Activated B cell treated with CpG ODN at 0.5 μM for 24 hours (primary cell): ENCODE measurements at regions not wholly inside any gene's neighbourhood (a gene's known extent, or its start where the extent isn't known, plus 50 kb on each side); places are given as distances from the start of the nearest gene placed in this dataset.
"Not testable (repeated sequence)": the region's sequence is repeated elsewhere in the genome, so short reads cannot be mapped to it uniquely, and the experiment has no call there.

Experiments
- ATAC-seq: fragments of 200-7000 bp; cut with Tn5 transposase; one replicate; pipeline ENCODE4 v1.10.0; 2021; ENCODE audit warnings: low read depth, mild to moderate bottlenecking, moderate library complexity
- CTCF ChIA-PET: fragments of 350-600 bp; sonication (Branson Sonifier 250); formaldehyde crosslinking; loops from one replicate; lab custom pipeline; 2021; ENCODE audit warnings: antibody characterized with exemption; lab: Charles Lee
- POLR2A ChIA-PET: fragments of 350-600 bp; sonication (Branson Sonifier 250); formaldehyde crosslinking; loops from one replicate; lab custom pipeline; 2021; ENCODE audit warnings: antibody characterized with exemption; lab: Charles Lee
- DNase-seq: peaks from one replicate; pipeline ENCODE4 v3.0.0; 2022
- H3K27ac Mint-ChIP-seq: one replicate; pipeline ENCODE4 v1.8.0; 2020; ENCODE audit warnings: mixed read lengths
- H3K27me3 Mint-ChIP-seq: one replicate; pipeline ENCODE4 v1.8.0; 2021; ENCODE audit warnings: mixed read lengths
- H3K36me3 Mint-ChIP-seq: one replicate; pipeline ENCODE4 v1.8.0; 2021; ENCODE audit warnings: low read depth, mixed read lengths
- H3K4me1 Mint-ChIP-seq: one replicate; pipeline ENCODE4 v1.8.0; 2021; ENCODE audit warnings: mixed read lengths
- H3K4me3 Mint-ChIP-seq: one replicate; pipeline ENCODE4 v1.8.0; 2020; ENCODE audit warnings: mild to moderate bottlenecking, mixed read lengths
- H3K9me3 Mint-ChIP-seq: one replicate; pipeline ENCODE4 v1.8.0; 2020; ENCODE audit warnings: mixed read lengths
- intact Hi-C: fragments of 100-400 bp; cut with micrococcal nuclease; formaldehyde crosslinking; loops from one replicate; pipeline ENCODE4 v1.15.1; 2024
- TF ChIP-seq, protein P1 (sequence below): fragments of 200-600 bp; IDR thresholded peaks from one replicate; pipeline ENCODE4 v1.8.0; 2022; ENCODE audit warnings: antibody characterized with exemption, mild to moderate bottlenecking

DNA sequence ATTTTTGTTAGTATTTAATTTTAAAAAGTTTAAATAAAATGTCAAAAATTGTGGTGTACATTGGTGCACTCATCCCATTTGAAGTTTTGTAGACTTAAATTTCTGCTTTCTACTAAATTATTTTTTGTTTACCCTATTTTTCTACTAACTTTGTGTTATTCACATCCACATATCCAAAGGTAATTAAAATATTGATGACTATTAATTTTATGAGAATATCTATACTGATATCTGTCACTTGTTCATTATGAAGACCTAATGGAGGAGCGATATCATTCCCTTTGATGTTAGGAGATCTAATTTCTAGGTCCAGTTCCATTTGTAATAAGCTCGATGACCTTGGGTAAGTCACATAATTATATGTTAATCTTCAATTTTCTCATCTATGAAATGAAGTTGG lies 325.7 kb upstream of the STXBP6 start:
- ATAC-seq (no peak), DNase-seq (no peak)
- Mint-ChIP-seq H3K36me3 (no peaks in the 10 kb centered on the region), H3K27me3 (no peaks in the 10 kb centered on the region), H3K4me3 (no peak overlapping the region), H3K4me1 (no peaks in the 10 kb centered on the region), H3K27ac (no peak overlapping the region), H3K9me3 (peaks cover 6% of the 10 kb centered on the region)
- TF ChIP-seq, protein P1, sequence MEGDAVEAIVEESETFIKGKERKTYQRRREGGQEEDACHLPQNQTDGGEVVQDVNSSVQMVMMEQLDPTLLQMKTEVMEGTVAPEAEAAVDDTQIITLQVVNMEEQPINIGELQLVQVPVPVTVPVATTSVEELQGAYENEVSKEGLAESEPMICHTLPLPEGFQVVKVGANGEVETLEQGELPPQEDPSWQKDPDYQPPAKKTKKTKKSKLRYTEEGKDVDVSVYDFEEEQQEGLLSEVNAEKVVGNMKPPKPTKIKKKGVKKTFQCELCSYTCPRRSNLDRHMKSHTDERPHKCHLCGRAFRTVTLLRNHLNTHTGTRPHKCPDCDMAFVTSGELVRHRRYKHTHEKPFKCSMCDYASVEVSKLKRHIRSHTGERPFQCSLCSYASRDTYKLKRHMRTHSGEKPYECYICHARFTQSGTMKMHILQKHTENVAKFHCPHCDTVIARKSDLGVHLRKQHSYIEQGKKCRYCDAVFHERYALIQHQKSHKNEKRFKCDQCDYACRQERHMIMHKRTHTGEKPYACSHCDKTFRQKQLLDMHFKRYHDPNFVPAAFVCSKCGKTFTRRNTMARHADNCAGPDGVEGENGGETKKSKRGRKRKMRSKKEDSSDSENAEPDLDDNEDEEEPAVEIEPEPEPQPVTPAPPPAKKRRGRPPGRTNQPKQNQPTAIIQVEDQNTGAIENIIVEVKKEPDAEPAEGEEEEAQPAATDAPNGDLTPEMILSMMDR: no peak
- intact Hi-C loops: no loop called here
- CTCF ChIA-PET: no interaction called here
- POLR2A ChIA-PET: no interaction called here

DNA sequence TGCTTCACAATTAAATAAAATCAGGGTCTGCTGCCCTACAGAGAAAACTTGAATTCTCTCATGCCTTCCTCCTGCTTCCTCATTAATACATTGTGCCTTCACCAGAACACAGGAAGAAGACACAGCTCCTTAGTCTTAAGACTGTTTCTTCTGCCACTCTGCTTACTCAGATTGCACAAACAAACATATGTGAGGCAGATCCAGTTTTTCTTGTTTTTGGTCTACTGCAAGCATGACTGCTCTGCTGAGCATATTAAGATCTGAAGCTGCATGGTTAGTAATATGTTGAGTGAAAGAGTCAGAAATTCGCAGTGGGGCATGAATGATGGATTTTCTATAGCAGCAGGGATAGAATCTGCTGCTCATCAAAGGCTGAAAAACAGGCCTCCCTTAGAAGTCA lies 321.1 kb upstream of the STXBP6 start:
- no peak for ATAC-seq

DNA sequence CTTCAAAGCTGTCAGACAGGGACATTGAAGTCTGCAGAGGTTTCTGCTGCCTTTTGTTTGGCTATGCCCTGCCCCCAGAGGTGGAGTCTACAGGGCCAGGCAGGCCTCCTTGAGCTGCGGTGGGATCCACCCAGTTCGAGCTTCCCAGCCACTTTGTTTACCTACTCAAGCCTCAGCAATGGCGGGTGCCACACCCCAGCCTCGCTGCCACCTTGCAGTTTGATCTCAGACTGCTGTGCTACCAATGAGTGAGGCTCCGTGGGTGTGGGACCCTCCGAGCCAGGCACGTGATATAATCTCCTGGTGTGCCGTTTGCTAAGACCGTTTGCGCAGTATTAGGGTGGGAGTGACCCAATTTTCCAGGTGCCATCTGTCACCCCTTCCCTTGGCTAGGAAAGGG lies 320.1 kb upstream of the STXBP6 start:
- CTCF ChIA-PET, POLR2A ChIA-PET, H3K4me1 Mint-ChIP-seq, intact Hi-C loops, H3K36me3 Mint-ChIP-seq, H3K4me3 Mint-ChIP-seq, H3K27me3 Mint-ChIP-seq, H3K27ac Mint-ChIP-seq, DNase-seq, H3K9me3 Mint-ChIP-seq, ATAC-seq: not testable (repeated sequence)

More for the DNA sequence above, 321.1 kb upstream of the STXBP6 start:
- intact Hi-C loops: no loop called here
- no peaks in the 10 kb centered on the region for H3K27me3 Mint-ChIP-seq
- TF ChIP-seq, protein P1: no peak
- no peak for DNase-seq
- no peak overlapping the region for H3K27ac Mint-ChIP-seq
- no peaks in the 10 kb centered on the region for H3K4me1 Mint-ChIP-seq
- no peaks in the 10 kb centered on the region for H3K36me3 Mint-ChIP-seq
- H3K4me3 Mint-ChIP-seq: no peak overlapping the region
- ChIA-PET CTCF (no interaction called here), POLR2A (no interaction called here)
- peaks cover 3% of the 10 kb centered on the region for H3K9me3 Mint-ChIP-seq

DNA sequence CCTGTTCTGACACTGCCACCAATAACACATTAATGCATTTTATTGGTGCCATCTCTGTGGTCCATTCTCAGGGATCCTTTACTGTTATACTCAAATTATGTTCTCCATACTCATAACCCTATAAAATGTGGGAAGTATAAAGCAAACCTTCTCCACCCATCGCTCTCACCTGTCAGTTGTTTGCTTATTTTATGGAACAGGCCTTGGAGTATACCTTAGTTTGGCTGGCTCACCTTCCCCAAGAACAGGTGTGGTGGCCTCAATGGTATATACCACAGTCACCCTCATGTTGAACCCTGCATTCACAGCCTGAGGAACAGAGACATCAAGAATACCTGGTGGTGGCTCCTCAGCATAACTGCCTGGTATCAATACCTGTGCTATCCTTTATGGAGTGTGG lies 308.4 kb upstream of the STXBP6 start:
- CTCF ChIA-PET: no interaction called here
- intact Hi-C loops: no loop called here
- Mint-ChIP-seq H3K9me3 (no peaks in the 10 kb centered on the region), H3K4me3 (no peak overlapping the region), H3K36me3 (no peaks in the 10 kb centered on the region), H3K4me1 (no peaks in the 10 kb centered on the region), H3K27me3 (no peaks in the 10 kb centered on the region), H3K27ac (no peak overlapping the region)
- DNase-seq (no peak), ATAC-seq (no peak)
- POLR2A ChIA-PET: no interaction called here
- TF ChIP-seq, protein P1: no peak

DNA sequence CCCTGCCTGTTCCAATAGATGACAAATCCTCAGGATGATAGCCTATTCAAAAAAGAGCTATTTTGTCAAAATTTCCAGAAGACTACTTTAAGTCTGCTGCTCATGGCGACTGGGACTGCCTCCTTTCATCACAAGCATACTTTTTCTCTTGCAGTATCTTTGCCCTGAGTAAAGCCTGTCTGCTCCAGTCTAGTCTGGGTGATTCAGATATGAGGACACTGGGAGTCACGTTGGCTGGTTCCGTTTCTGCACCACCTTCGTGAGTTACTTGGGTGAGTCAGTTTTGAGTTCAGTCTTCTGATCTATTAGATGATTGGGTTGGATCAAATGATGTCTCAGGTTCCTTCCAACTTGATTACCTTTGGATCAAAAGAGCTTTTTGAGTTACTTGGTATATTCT lies 301.3 kb upstream of the STXBP6 start:
- Mint-ChIP-seq H3K4me1 (no peaks in the 10 kb centered on the region), H3K9me3 (no peaks in the 10 kb centered on the region), H3K36me3 (no peaks in the 10 kb centered on the region), H3K27ac (no peak overlapping the region), H3K27me3 (no peaks in the 10 kb centered on the region), H3K4me3 (no peak overlapping the region)
- TF ChIP-seq, protein P1: no peak
- ATAC-seq (no peak), DNase-seq (no peak)
- ChIA-PET CTCF (no interaction called here), POLR2A (no interaction called here)
- intact Hi-C loops: no loop called here

DNA sequence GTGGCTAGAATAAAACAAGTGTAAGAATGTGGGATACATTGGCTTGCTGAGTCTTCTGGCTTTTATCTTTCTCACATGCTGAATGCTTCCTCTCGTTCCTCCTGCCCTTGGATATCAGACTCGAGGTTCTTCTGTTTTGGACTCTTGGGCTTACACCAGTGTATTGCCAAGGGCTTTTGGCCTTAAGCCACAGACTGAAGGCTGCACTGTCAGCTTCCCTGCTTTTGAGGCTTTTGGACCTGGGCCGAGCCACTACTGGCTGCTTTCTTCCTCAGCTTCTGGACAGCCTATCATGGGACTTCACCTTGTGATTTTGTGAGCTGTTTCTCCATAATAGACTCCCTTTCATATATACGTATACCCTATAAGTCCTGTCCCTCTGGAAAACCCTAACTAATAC lies 300.9 kb upstream of the STXBP6 start:
- Mint-ChIP-seq H3K4me1 (no peaks in the 10 kb centered on the region), H3K9me3 (no peaks in the 10 kb centered on the region), H3K36me3 (no peaks in the 10 kb centered on the region), H3K4me3 (no peak overlapping the region), H3K27me3 (no peaks in the 10 kb centered on the region), H3K27ac (no peak overlapping the region)
- no peak for ATAC-seq
- intact Hi-C loops: no loop called here
- POLR2A ChIA-PET: no interaction called here
- no peak for DNase-seq
- CTCF ChIA-PET: no interaction called here
- TF ChIP-seq, protein P1: no peak
